IMR-90 (cell line): ENCODE measurements at regions not wholly inside any gene's neighbourhood (a gene's known extent, or its start where the extent isn't known, plus 50 kb on each side); places are given as distances from the start of the nearest gene placed in this dataset.

Experiments used
- ATAC-seq: fragments of 200-7000 bp; cut with Tn5 transposase; 2 replicates; pipeline ENCODE4 v1.9.1; 2020; ENCODE audit warnings: low read depth, mild to moderate bottlenecking, moderate library complexity
- BruUV-seq: library from RNA; stranded (reverse); fragments of 400-500 nt; replicated peaks from 2 replicates; lab custom pipeline; 2021; lab: Mats Ljungman, UMichigan
- CTCF ChIA-PET: fragments of 300-600 bp; formaldehyde crosslinking; extraction: SDS; loops from one replicate; lab custom pipeline; 2021; ENCODE audit warnings: antibody characterized with exemption; lab: Yijun Ruan, JAX
- POLR2A ChIA-PET: fragments of 300-600 bp; sonication (Branson Sonifier 250); formaldehyde crosslinking; loops from one replicate; lab custom pipeline; 2022; ENCODE audit warnings: antibody characterized with exemption; ENCODE audit not compliant: unreplicated experiment; lab: Charles Lee
- DNase-seq: peaks from one replicate; pipeline ENCODE4 v3.0.0; 2013
- H2AFZ ChIP-seq: replicated peaks from 2 replicates; pipeline ENCODE3; 2013; ENCODE audit warnings: low read length, mild to moderate bottlenecking; ENCODE audit not compliant: poor library complexity
- H2AK5ac ChIP-seq: 2 replicates; pipeline ENCODE4 v1.6.1; 2013; ENCODE audit warnings: low read depth, low read length, inconsistent platforms
- H2AK9ac ChIP-seq: replicated peaks from 2 replicates; pipeline ENCODE3; 2013; ENCODE audit warnings: mild to moderate bottlenecking, low read depth, low read length, moderate library complexity; ENCODE audit not compliant: poor library complexity
- H2BK120ac ChIP-seq: 2 replicates; pipeline ENCODE4 v1.6.1; 2013; ENCODE audit warnings: low read depth, low read length, inconsistent platforms
- H2BK15ac ChIP-seq: 3 replicates; pipeline ENCODE4 v1.6.1; 2013; ENCODE audit warnings: low read depth, low read length, inconsistent platforms
- H2BK20ac ChIP-seq: 2 replicates; pipeline ENCODE4 v1.6.1; 2013; ENCODE audit warnings: low read depth, mild to moderate bottlenecking, inconsistent platforms, low read length, moderate library complexity
- H2BK5ac ChIP-seq: 2 replicates; pipeline ENCODE4 v1.6.1; 2013; ENCODE audit warnings: mild to moderate bottlenecking, low read depth, low read length, inconsistent platforms; ENCODE audit not compliant: poor library complexity, severe bottlenecking
- H3K14ac ChIP-seq: replicated peaks from 2 replicates; pipeline ENCODE4 v1.6.1; 2013; ENCODE audit warnings: low read depth, low read length, inconsistent platforms
- H3K18ac ChIP-seq: 2 replicates; pipeline ENCODE4 v1.6.1; 2013; ENCODE audit warnings: low read depth, low read length, control low read depth
- H3K23ac ChIP-seq: 2 replicates; pipeline ENCODE4 v1.6.1; 2013; ENCODE audit warnings: low read depth, low read length, inconsistent platforms
- H3K27ac ChIP-seq: 2 replicates; pipeline ENCODE4 v1.5.1; 2013; ENCODE audit warnings: mild to moderate bottlenecking, control low read depth, low read length; ENCODE audit not compliant: insufficient read depth
- H3K27me3 ChIP-seq: 2 replicates; pipeline ENCODE4 v1.6.1; 2013; ENCODE audit warnings: low read length; ENCODE audit not compliant: control insufficient read depth, insufficient read depth
- H3K36me3 ChIP-seq: 2 replicates; pipeline ENCODE4 v1.6.1; 2013; ENCODE audit warnings: low read length, mixed read lengths; ENCODE audit not compliant: control insufficient read depth, insufficient read depth
- H3K4ac ChIP-seq: 2 replicates; pipeline ENCODE4 v1.6.1; 2013; ENCODE audit warnings: low read depth, low read length, inconsistent platforms
- H3K4me1 ChIP-seq: 2 replicates; pipeline ENCODE4 v1.6.1; 2013; ENCODE audit warnings: low read length, mixed read lengths; ENCODE audit not compliant: control insufficient read depth, insufficient read depth
- H3K4me2 ChIP-seq: 2 replicates; pipeline ENCODE4 v1.6.1; 2013; ENCODE audit warnings: low read depth, mild to moderate bottlenecking, control low read depth, low read length, moderate library complexity
- H3K4me3 ChIP-seq: 2 replicates; pipeline ENCODE4 v1.5.1; 2013; ENCODE audit warnings: low read depth, mild to moderate bottlenecking, control low read depth, low read length, moderate library complexity; ENCODE audit not compliant: insufficient read depth
- H3K56ac ChIP-seq: 2 replicates; pipeline ENCODE4 v1.6.1; 2013; ENCODE audit warnings: low read length, inconsistent platforms; ENCODE audit not compliant: insufficient read depth; ENCODE audit errors: extremely low read depth
- H3K79me1 ChIP-seq, 2 experiments: 2 replicates each; pipeline ENCODE4 v1.6.1; 2013; ENCODE audit warnings: low read length in 2 of 2, inconsistent platforms in 1 of 2, low read depth in 1 of 2
- H3K9ac ChIP-seq: 2 replicates; pipeline ENCODE4 v1.6.1; 2013; ENCODE audit warnings: low read depth, low read length, control low read depth
- H3K9me1 ChIP-seq: 2 replicates; pipeline ENCODE4 v1.6.1; 2013; ENCODE audit warnings: low read length, inconsistent platforms; ENCODE audit not compliant: insufficient read depth
- H3K9me3 ChIP-seq: 2 replicates; pipeline ENCODE4 v1.6.1; 2013; ENCODE audit warnings: low read length; ENCODE audit not compliant: control insufficient read depth, insufficient read depth
- H4K20me1 ChIP-seq: 2 replicates; pipeline ENCODE4 v1.6.1; 2013; ENCODE audit warnings: low read length, inconsistent platforms; ENCODE audit not compliant: insufficient read depth
- H4K5ac ChIP-seq: 2 replicates; pipeline ENCODE4 v1.6.1; 2013; ENCODE audit warnings: mild to moderate bottlenecking, low read depth, low read length, control low read depth
- H4K8ac ChIP-seq, 2 experiments: 2 replicates each; pipeline ENCODE4 v1.6.1; 2013; ENCODE audit warnings: low read depth in 2 of 2, low read length in 2 of 2, control low read depth in 1 of 2, inconsistent platforms in 1 of 2
- H4K91ac ChIP-seq: 2 replicates; pipeline ENCODE4 v1.6.1; 2013; ENCODE audit warnings: low read depth, low read length, inconsistent platforms; ENCODE audit not compliant: insufficient read depth
- MAFK ChIP-seq: IDR thresholded peaks from 2 replicates; pipeline ENCODE4 v1.6.1; 2012; ENCODE audit warnings: low read depth, low read length, improper control_type of control experiment
- WGBS, 2 experiments: methylation state at CpG; one replicate each; pipeline versions ENCODE4 v1.1.5 to v1.1.7; 2013; ENCODE audit warnings: missing lambda C conversion rate in 2 of 2; ENCODE audit not compliant: insufficient read length in 1 of 2; ENCODE audit errors: extremely low coverage in 2 of 2; 5-methylcytosine and 5-hydroxymethylcytosine counted together
- dilution Hi-C: fragments of 300-500 bp; cut with HindIII; formaldehyde crosslinking; loops from one replicate; pipeline ENCODE4 v1.14.3; 2018; ENCODE audit warnings: low sequenced_read_pairs; ENCODE audit not compliant: unreplicated experiment
- in situ Hi-C: fragments of 300-500 bp; cut with MboI; formaldehyde crosslinking; loops from 3 replicates; pipeline ENCODE4 v1.14.3; 2019; ENCODE audit warnings: low sequenced_read_pairs, inconsistent platforms, mixed read lengths
- intact Hi-C: fragments of 100-400 bp; cut with micrococcal nuclease; formaldehyde crosslinking; loops from 2 replicates; pipeline ENCODE4 v1.10.0; 2022
- TF ChIP-seq, protein P1 (sequence below): conservative IDR thresholded peaks from 2 replicates; pipeline ENCODE4 v1.5.1; 2012; ENCODE audit warnings: mild to moderate bottlenecking, low read depth, low read length, improper control_type of control experiment

DNA sequence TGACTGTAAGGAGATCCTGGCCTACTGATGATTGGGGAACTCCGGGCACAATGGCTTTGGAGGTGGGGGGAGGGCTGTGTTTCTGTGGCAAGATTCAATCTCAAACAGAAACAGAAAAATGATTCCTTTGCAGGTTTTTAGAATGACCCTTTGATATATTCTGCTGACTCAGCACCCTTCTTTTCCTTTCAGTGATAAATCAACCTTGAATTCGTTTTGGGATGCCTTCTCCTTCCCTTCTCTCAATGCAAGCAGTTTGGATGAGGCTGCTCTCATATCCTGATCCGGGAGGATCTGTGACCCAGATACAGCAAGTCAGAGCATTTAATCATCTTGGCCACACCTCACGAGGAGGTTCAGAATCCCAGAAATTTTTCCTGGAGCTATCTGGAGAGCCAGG is 156.1 kb upstream of the PRICKLE2 start:
- peak overlapping the region; percentile 56 for H4K5ac ChIP-seq
- no peak overlapping the region for H2AK9ac ChIP-seq
- peak overlapping the region; percentile 70 for H3K18ac ChIP-seq
- intact Hi-C loops (no loop called here), dilution Hi-C loops (no loop called here), in situ Hi-C loops (no loop called here)
- no peak for DNase-seq
- no peaks in the 10 kb centered on the region for H3K27me3 ChIP-seq
- H3K27ac ChIP-seq, result 0 out of 2 replicates have a peak overlapping the region, but pooled peaks have one; percentile 19
- peak overlapping the region; percentile 82; the same call in 2 of the 3 replicates for H2BK15ac ChIP-seq
- H3K23ac ChIP-seq, result peak overlapping the region; percentile 45; the same call in 1 of the 2 replicates
- no peaks in the 10 kb centered on the region for H3K36me3 ChIP-seq
- TF ChIP-seq, protein P1, sequence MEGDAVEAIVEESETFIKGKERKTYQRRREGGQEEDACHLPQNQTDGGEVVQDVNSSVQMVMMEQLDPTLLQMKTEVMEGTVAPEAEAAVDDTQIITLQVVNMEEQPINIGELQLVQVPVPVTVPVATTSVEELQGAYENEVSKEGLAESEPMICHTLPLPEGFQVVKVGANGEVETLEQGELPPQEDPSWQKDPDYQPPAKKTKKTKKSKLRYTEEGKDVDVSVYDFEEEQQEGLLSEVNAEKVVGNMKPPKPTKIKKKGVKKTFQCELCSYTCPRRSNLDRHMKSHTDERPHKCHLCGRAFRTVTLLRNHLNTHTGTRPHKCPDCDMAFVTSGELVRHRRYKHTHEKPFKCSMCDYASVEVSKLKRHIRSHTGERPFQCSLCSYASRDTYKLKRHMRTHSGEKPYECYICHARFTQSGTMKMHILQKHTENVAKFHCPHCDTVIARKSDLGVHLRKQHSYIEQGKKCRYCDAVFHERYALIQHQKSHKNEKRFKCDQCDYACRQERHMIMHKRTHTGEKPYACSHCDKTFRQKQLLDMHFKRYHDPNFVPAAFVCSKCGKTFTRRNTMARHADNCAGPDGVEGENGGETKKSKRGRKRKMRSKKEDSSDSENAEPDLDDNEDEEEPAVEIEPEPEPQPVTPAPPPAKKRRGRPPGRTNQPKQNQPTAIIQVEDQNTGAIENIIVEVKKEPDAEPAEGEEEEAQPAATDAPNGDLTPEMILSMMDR, result no peak
- TF ChIP-seq MAFK, result peak; percentile 100
- H2BK120ac ChIP-seq, result peak overlapping the region; percentile 59
- H3K9ac ChIP-seq, result no peak overlapping the region
- peak overlapping the region; percentile 54 for H3K4ac ChIP-seq
- peak overlapping the region; percentile 29; the same call in 1 of the 2 replicates for H4K91ac ChIP-seq
- no peak overlapping the region for H3K4me3 ChIP-seq
- 0 out of 2 replicates have a peak, but pooled peaks cover 4% of the 10 kb centered on the region for H3K9me3 ChIP-seq
- no peaks in the 10 kb centered on the region for H4K20me1 ChIP-seq
- H3K56ac ChIP-seq, result no peak overlapping the region
- H3K14ac ChIP-seq, result no peak overlapping the region; the same call in 1 of the 2 replicates
- ChIA-PET CTCF (no interaction called here), POLR2A (no interaction called here)
- WGBS, 2 experiments, result no CpG with 5 or more reads among the region's 4 CpGs
- peaks cover 0 to 8% of the 10 kb centered on the region in 2 experiments; a peak in 1 of 4 replicates for H3K79me1 ChIP-seq
- no peak overlapping the region for H2AFZ ChIP-seq
- H3K9me1 ChIP-seq, result peaks cover 10% of the 10 kb centered on the region
- H2AK5ac ChIP-seq, result peak overlapping the region; percentile 60; the same call in 1 of the 2 replicates
- H2BK5ac ChIP-seq, result no peak overlapping the region
- H4K8ac ChIP-seq, result peak overlapping the region; percentile 52 to 63; a peak in 3 of 4 replicates
- ATAC-seq, result no peak
- H3K4me1 ChIP-seq, result peaks cover 9% of the 10 kb centered on the region
- peak overlapping the region; percentile 76; the same call in 1 of the 2 replicates for H2BK20ac ChIP-seq
- no peak overlapping the region for H3K4me2 ChIP-seq
- BruUV-seq, result no TSS peak
